ENCODE measurements at regions not wholly inside any gene's neighbourhood (a gene's known extent, or its start where the extent isn't known, plus 50 kb on each side); places are given as distances from the start of the nearest gene placed in this dataset.
"Not testable (repeated sequence)": the region's sequence is repeated elsewhere in the genome, so short reads cannot be mapped to it uniquely, and the experiment has no call there.

DNA sequence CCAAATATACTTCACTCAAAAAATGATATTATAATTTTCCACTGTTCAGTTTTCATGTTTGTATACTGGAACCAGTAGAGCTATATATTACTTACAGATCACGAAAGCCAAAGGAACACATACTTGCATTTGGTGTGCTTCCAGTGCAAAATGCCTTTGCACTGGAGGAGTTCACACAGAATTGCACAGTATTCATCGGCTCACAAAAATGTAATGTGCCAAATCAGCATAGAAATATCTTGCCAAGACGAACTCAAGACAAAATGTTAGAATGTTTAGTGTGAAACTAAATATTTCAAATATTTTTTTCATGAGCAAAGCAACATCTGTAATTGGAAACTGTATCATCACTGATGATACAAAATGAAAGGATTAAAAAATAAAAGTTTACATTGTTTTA is 646.2 kb upstream of the SEMA3D start:
- ATAC-seq (no peak), DNase-seq (no peak)
- intact Hi-C loops (cut with DNase I, micrococcal nuclease), result no loop called here

DNA sequence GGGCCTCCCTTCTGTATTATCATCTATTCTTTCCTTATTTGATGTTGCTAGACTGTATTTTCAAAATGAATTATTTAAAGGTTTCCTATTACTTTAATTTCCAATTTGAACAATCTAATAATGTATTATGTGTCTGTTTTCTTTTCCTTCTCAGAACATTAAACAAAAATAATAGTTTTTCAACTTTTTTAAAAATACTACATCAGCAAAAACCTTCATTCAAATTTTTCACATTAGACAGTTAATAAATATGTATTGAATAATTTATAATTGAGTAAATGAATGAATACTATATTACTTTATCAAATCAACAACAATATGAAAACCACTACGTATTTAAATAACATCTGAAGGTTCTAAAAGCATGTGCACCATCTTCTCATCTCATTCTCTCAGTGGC is 644.1 kb upstream of the SEMA3D start:
- no peak for ATAC-seq

DNA sequence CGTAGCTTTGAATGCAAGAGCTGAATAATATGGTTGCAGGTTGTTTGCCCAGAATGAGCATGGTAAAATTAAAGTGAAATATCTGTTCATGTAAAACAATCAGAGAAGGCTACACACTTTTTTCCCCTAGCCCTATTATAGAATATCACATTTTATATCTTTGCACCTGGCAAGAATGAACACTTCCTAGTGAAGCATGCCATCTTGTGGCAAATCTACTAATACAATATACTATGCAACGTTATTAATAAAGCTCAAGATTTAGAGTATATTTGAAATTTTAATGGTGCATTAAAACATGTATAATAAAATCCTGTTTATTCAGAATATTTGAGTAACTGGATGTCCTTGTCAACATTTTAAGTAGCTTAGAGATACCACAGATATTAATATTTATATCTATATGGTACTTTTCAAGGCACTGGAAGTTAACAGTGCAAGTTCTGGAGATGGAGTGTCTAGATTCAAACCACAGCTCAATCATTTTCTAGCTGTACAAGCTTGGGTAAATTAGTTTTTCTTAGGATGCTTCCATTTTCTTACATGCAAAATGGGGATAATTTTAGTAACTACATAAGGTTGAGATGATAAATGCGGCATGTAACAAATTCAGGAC is 643.1 kb upstream of the SEMA3D start:
- ATAC-seq, result no peak
- intact Hi-C loops (cut with DNase I, micrococcal nuclease), result no loop called here
- no peak for DNase-seq

More for the DNA sequence above, 644.1 kb upstream of the SEMA3D start:
- intact Hi-C loops (cut with DNase I, micrococcal nuclease), result no loop called here
- DNase-seq, result no peak

DNA sequence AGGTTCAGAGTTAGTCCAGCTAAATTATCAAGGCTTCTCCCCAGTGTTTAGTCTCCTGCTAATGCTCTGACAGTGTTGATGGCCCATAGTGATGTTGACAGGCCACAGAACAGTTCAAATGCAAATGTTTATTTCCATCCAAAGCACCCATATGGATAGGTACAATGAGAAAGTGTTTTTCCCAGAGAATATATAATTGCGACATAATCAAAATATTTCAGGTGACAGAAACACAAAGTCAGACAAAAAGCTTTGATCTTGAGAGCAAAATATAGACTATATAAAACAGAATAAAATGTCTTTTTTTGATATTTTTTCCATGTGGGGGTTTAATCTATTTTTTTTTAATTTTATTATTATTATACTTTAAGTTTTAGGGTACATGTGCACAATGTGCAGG is 642.3 kb upstream of the SEMA3D start:
- ATAC-seq (no peak), DNase-seq (no peak)
- intact Hi-C loops (cut with DNase I, micrococcal nuclease), result no loop called here

DNA sequence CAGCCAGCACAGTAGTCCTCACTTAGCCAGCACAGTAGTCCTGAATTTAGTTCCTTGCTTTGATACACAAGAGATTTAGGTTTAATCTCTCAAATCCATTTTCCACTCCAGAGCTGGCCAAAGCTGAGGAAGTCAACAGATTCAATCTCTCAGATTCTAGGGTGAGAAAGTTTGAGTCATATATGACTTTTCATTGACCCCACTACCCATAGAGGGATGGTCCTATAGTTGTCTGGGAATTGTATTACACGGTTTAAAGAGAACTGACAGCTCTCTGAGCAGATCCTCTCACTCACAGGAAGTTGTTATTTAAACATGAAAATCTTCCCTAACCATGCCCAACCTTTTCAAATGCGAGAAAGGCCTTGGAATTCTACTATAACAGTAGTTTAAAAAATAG is 641.8 kb upstream of the SEMA3D start:
- DNase-seq, result no peak
- intact Hi-C loops (cut with DNase I, micrococcal nuclease), result no loop called here
- ATAC-seq, result no peak

DNA sequence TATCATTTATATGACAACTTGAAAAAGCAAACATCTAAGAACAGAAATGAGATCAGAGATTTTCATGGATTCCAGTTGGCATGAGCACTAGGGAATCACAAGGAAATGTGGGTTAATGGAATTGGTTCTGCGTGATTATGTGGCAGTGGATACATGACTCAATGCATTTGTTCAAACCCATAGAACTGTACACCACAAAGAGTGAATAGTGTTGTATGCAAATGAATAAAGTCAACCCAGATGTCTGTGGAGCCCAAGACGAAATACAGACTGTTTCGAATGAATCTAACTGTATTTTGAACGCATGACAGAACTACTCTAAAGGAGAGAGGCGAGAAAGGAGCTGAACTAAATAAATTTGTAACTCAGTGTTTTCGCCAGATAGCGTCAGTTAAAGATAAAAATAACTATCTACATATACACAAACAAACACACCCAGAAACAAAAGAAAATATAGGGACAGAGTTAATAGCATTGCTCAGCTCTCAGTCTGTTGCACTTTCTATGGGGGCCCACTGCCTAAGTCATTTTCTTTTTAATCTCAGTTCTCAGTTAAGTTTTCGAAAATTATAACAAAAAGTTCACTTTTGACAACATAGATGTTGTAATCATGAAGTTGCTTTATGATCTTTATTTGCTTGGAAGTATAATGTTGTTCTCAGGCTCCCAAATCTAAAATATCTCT is 636.7 kb upstream of the SEMA3D start:
- intact Hi-C loops (cut with DNase I, micrococcal nuclease), result no loop called here
- ATAC-seq, result no peak
- DNase-seq, result no peak

DNA sequence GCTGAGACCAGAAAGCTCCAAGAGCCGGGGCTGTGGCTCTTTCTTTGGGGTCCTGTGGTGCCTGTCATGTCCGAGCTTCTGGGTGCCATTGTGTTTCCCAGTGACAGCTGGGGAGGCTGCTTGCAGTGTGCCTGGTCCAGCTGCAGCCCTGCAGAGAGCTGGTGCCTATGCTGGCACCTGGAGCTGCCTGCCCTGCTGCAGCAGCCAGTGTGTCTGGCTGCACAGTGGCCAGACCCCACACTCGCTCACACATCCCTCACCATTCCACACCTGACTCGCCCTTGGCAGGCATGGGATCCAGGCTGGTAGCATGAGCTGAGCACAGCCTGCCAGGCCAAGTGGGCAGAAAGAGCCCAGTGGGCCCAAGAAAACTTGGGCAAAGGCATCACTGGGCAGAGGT is 635.1 kb upstream of the SEMA3D start:
- intact Hi-C loops (cut with DNase I, micrococcal nuclease), result no loop called here
- ATAC-seq, result no peak
- DNase-seq, result no peak

DNA sequence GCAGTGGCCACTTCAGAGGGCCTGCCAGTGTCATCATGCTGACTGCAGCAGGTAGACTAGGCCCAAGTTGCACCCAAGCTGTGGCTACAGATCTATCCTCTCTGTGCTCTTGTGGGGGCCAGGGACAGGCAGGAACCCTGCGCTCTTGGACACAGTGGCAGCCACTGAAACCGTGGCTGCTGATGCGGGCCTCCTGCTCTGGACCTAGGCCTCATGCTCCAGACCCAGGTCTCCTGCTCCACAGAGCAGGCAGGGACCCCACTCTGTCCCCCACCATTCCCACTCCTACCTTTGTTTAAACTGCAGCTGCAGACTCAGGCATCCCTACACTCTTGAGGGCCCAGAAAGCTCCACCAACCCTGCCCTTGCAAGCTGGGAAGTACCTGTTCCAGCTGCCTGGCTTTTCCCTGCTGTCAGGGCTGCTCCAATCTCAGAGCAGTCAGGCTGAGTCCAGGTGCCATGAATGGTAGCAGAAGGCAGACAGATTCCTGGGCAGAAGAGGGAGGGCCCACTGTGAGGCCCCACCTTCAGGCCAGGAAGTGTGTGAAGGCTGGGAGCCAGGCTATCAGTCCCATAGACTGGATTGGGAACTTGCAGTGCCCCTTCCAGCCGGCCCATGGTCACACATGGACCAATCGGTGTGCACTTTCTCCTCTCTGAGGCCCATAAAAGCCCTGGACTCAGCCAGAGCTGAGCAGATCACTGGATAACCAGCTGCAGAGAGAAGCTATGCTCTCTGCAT is 634.0 kb upstream of the SEMA3D start:
- intact Hi-C loops (cut with DNase I, micrococcal nuclease), result no loop called here
- no peak for DNase-seq
- ATAC-seq, result no peak

DNA sequence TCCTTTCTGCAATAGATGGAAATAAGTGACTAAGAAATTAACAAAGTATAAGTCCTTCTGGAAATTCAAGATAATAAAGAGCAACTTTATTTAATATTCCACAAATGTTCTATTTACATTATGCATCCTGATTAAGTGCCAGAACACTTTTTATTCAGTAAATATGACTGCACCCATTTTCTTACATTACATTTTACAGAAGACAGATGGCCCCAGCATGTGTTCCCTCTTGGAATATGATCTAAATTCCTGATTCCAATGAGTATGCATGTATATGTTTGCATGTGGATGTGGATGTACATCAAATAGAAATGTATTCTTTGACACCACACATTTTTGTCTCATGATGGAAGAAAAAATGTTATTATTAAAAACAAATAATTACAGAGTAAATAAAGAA is 628.7 kb upstream of the SEMA3D start:
- ATAC-seq (no peak), DNase-seq (no peak)
- intact Hi-C loops (cut with DNase I, micrococcal nuclease), result no loop called here

DNA sequence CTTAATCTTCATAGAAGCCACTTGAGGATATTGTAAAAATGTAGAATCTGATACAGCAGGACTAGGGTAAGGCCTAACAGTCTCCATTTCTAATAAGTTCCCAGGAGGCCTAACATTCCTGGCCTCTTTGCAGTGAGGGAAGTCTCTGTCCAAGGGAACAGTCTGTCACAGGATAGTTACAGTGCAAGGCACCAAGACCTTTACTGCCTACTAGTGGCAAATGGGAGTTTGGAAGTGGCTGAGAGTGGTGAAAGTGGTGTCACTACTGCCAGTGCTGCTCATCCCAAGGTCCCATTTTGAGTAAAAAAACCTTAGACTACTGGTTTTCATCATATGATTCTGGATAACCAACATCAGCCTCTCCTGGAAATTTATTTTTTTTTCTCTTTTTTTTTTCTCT is 619.5 kb upstream of the SEMA3D start:
- ATAC-seq (no peak), DNase-seq (no peak)
- intact Hi-C loops (cut with DNase I, micrococcal nuclease), result no loop called here

DNA sequence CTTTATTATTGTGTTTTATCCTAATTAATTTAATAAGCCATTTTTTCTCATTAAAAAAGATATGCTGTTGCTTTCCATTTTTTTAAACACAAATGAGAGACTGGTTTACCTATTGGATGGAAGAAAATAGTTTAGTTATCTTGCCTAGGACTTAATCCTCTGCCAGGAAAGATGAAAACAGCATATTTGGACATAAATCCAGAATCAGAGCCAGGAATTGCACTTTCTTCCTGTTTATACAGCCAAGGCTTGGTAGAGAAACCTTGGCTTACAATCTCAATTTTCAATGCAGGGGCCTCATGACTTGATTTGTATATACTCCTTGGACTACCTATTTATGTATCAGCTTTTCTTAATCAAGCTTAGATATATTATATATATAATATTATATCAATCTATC is 618.8 kb upstream of the SEMA3D start:
- DNase-seq (no peak), ATAC-seq (no peak)
- intact Hi-C loops (cut with DNase I, micrococcal nuclease), result no loop called here

DNA sequence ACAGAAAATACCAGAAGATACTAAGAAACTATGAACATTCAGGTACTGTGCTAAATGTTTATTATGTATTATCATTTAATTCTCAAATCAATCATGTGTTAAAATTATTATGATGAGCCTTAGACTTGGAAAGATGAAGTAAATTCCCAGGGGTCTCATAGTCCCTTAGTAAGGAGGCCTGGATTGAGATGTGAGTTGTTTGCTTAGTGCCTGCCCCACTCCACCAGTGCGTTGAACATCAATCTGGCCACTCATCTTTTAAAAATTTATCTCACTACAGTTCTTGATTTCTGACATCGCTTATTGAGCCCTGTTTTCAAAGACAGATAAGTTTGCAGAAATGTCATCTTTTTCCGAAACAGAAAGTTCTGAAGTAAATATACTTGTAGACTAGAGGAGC is 618.4 kb upstream of the SEMA3D start:
- no peak for ATAC-seq
- intact Hi-C loops (cut with DNase I, micrococcal nuclease), result no loop called here
- no peak for DNase-seq

DNA sequence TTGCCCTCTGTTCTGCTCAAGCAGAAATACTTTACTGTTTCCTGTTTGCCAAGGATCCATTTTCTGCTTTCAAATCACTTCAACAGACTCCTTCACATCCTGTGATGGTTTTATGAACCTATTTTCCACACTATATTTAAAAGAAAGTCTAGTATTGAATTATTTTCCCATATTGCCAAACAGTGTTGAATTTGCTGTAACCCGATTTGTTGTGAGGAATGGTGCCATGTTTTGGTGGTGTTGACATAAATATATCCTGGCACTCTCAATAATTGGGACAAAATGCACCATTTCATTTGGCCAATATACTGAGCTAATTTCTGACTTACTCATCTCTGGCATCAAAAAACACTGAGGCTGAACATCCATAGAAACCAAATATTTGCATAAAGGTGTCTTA is 615.4 kb upstream of the SEMA3D start:
- ATAC-seq (no peak), DNase-seq (no peak)
- intact Hi-C loops (cut with DNase I, micrococcal nuclease), result no loop called here

DNA sequence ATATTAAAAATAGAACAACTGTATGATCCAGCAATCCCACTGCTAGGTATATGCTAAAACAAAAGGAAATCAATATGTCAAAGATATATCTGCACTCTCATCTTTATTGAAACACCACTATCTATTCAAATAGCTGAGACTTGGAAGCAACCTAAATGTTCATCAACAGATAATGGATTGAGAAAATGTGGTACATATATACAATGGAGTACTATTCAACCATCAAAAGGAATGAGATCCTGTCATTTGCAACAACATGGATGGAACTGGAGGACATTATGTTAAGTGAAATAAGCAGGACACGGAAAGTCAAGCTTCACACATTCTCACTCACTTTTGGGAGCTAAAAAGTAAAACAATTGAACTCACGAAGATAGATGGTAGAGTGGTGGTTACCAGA is 610.1 kb upstream of the SEMA3D start:
- ATAC-seq (no peak), DNase-seq (no peak)
- intact Hi-C loops (cut with DNase I, micrococcal nuclease), result no loop called here

DNA sequence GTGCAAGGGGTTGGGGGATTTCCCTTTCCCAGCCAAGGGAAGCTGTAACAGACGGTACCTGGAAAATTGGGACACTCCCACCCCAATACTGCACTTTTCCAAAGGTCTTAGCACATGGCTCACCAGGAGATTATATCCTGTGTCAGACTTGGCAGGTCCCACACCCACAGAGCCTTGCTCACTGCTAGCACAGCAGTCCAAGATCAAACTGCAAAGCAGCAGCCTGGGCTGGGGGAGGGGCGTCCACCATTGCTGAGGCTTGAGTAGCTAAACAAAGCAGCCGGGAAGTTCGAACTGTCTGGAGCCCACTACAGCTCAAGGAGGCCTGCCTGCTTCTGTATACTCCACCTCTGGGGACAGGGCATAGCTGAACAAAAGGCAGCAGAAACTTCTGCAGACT is 604.2 kb upstream of the SEMA3D start:
- intact Hi-C loops (cut with DNase I, micrococcal nuclease); ATAC-seq; DNase-seq: not testable (repeated sequence)

DNA sequence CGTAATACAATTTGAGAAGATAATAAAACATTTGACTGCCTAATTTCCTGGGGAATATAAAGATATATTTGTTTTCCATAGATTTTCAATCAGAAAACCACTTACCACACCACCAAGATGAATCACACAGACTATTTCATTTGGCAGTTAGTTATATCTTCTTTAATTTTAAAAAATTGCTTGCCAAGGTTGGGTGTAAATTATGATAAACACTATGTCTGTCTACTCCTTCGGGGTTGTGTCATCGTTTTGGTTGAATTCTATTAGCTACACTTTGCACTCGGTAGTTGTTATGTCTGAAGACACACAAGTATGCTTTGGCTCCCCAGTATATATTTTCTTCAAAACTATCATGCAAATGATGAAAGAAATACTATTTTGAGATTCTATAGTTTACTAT is 594.8 kb upstream of the SEMA3D start:
- DNase-seq (no peak), ATAC-seq (no peak)
- intact Hi-C loops (cut with DNase I, micrococcal nuclease), result no loop called here

DNA sequence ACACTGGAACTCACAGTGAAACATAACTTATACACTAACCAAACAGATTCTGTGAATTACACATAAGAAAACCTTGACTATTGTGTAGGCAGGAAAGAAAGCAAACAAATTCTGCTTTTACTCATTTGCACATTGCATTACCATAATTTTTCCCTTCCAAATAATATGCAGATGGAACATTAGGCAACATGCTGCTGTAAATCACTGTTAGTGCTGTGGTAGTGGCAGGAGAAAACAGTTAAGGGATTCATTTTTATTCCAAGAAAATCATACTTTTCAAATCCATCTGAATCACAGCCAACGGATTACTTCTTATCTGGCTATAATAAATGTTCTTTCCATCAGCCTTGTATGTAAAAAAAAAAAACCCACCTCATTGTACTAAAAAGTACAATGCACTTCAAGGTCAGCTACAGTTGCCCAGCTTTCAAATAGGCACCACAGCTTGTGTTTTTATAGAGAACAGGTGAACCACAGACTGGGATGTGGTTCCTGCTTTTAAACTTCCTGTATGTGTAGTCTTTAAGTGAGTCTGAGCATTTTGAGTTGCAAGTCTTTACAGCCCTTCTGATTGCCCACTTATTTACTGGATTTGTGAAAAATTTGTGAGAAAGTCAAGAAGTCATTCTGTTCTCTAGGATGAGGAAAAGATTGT is 590.0 kb upstream of the SEMA3D start:
- DNase-seq (no peak), ATAC-seq (no peak)
- intact Hi-C loops (cut with DNase I, micrococcal nuclease), result no loop called here

DNA sequence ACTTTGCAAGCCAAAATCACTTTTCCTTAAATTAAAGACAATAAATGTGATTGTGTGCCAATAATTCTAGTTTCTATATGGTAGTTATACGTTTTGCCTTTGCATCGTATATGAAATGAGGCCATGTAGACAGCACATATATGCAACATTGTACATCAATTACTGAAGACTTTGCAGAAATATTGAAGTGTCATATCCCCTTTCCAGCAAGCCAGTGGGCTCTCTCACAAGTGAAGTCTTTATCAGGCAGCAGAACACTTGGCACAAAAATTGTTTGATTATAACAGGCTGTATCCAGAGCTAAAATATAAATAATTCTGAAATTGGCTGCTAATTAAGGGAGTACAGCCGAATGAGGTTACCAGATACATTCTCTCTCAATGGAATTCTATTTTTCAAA is 588.6 kb upstream of the SEMA3D start:
- DNase-seq, result no peak
- intact Hi-C loops (cut with DNase I, micrococcal nuclease), result no loop called here
- no peak for ATAC-seq

DNA sequence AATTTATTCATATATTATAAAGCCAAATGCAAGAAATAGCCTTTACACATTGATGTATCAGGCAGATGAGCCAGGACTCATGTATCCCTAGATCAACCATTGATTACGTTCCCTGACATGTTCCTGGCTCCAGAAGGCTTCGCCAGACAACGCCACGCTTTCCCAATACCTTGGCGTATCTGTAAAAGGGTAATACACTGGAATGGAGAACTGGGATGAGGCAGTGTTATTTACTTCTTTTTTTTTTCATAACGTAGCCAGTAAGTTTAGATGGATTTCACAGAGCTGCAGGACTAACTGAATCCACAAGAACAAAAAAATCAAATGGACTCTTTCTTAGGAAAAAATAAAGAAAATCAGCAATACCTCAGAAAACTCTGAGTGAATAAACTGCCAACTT is 588.1 kb upstream of the SEMA3D start:
- intact Hi-C loops (cut with DNase I, micrococcal nuclease), result no loop called here
- ATAC-seq (no peak), DNase-seq (no peak)

DNA sequence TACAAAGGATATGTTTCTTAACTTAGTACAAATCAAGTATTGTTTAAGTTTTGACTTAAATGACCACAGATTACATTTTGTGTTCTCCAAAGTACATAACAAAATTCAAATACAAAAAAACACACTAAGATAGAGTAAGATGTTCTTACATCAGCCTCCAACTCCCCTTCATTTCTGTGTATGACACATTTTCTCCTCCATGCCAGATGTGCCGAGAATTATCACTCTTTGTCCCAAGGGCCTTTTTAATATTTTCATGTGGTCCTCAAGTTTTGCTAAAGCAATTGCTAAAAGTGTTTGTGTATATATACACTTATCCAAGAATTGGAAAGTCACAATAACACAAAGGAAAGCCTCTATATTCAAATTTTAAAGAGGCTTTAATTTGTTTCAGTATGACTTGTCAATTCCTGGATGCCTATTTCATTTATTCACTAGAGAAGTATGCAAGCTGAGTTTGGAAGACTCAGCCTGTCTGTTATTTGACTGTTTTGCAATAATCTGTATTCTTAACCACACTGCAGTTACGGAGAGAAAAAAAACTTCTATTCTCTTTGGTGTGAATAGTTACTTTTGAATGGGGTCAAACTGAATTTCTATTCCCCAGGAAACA is 586.4 kb upstream of the SEMA3D start:
- intact Hi-C loops (cut with DNase I, micrococcal nuclease), result no loop called here
- DNase-seq (no peak), ATAC-seq (no peak)

Measured in left colon (tissue), 2 donors.